AG09319 (cell line): ENCODE measurements at regions not wholly inside any gene's neighbourhood (a gene's known extent, or its start where the extent isn't known, plus 50 kb on each side); places are given as distances from the start of the nearest gene placed in this dataset.

Experiments used
- DNase-seq: peaks from one replicate; pipeline ENCODE4 v3.0.0-alpha.2; 2010; ENCODE audit warnings: low read depth; ENCODE audit errors: extremely low read depth
- CTCF ChIP-seq: IDR thresholded peaks from 2 replicates; pipeline ENCODE4 v1.5.1; 2011; ENCODE audit warnings: low read depth, mild to moderate bottlenecking, inconsistent platforms, low read length, moderate library complexity

GRCh38 chr14:53391156-53391555, 238.0 kb upstream of the DDHD1 start:
- DNase-seq: peak; percentile 46
- no peak for TF ChIP-seq CTCF

DNA sequence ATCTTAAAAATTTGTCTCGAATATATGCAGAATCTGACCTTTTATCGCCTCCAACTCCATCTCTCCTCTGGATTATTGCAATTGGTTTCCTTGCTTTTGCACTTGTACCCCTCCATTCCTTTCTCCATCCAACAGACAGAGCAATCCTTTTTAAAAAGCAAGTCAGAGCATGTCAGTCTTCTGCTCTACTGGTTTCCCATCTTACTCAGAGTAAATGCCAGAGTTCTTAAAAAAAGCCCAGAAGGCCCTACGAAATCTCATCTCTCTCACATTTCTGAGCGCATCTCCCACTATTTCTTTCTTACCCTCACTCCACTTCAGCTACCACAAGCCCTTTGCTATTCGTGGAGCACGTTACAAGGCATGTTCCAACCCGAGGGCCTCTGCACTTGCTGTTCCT, 236.9 kb upstream of the DDHD1 start:
- TF ChIP-seq CTCF: no peak

GRCh38 chr14:53389202-53389601, 236.1 kb upstream of the DDHD1 start:
- no peak for DNase-seq
- TF ChIP-seq CTCF: no peak

More for the DNA sequence above, 236.9 kb upstream of the DDHD1 start:
- no peak for DNase-seq

- DNase-seq: no peak
- TF ChIP-seq CTCF: no peak
Measured at GRCh38 chr14:53386362-53386761, 233.2 kb upstream of the DDHD1 start.

- DNase-seq: no peak
- TF ChIP-seq CTCF: no peak
Measured at GRCh38 chr14:53384536-53384935, 231.4 kb upstream of the DDHD1 start.

DNA sequence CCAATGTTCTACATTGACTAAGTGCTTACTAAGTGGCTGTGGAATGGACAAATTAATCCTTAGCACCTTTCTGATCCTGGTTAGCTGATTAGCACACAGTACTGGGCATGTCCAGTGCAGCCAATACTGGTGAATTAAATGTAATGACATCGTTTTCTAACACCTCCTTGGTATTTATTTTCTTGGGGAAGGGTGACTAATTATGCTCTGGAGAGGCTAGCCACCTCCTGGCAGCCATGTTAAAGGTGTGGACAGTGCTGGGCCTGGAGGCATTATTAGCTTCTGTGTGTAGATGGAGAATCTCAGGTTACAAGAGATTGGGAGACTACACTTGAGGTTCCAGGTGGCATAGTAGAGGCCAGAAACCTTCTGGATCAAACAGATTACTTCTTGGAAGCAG, 230.9 kb upstream of the DDHD1 start:
- no peak for DNase-seq
- no peak for TF ChIP-seq CTCF

- TF ChIP-seq CTCF: no peak
Measured at GRCh38 chr14:53381895-53382294, 228.8 kb upstream of the DDHD1 start.

DNA sequence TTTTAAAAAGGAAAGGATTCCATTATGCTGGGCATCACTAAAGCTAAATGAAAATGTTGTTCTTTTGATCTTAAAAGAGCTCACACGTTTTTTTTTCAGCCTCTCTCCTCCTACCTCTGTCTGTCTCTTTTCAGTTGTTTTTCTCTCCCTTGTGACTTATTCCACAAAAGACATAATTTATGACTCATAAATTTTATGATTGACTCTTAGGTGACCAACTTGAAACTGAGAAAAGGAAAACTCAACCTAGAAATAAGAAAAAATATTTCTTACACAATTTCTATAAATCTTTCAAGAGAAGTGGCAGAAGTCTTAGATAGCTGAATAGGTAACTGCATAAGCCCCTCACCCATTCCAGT, 227.7 kb upstream of the DDHD1 start:
- no peak for DNase-seq

More at GRCh38 chr14:53381895-53382294, 228.8 kb upstream of the DDHD1 start:
- DNase-seq: no peak

More for the DNA sequence above, 227.7 kb upstream of the DDHD1 start:
- TF ChIP-seq CTCF: no peak
